Right forelimb (tissue), 1 donor: ENCODE measurements at regions not wholly inside any gene's neighbourhood (a gene's known extent, or its start where the extent isn't known, plus 50 kb on each side); places are given as distances from the start of the nearest gene placed in this dataset.

Experiments used
- DNase-seq: peaks from one replicate; pipeline ENCODE4 v3.0.0-alpha.2; 2018

GRCh38 chrX:8868906-8869305 lies 67.7 kb upstream of the FAM9A start:
- no peak for DNase-seq

- DNase-seq: no peak
Observed at GRCh38 chrX:8868070-8868773, 67.0 kb upstream of the FAM9A start.

GRCh38 chrX:8867406-8867805 lies 66.2 kb upstream of the FAM9A start:
- no peak for DNase-seq

GRCh38 chrX:8864161-8864560 lies 63.0 kb upstream of the FAM9A start:
- DNase-seq: no peak

GRCh38 chrX:8861908-8862307 lies 60.7 kb upstream of the FAM9A start:
- no peak for DNase-seq

GRCh38 chrX:8851231-8851886 lies 50.2 kb upstream of the FAM9A start:
- no peak for DNase-seq
